Myocyte (in vitro differentiated cells): ENCODE measurements at regions not wholly inside any gene's neighbourhood (a gene's known extent, or its start where the extent isn't known, plus 50 kb on each side); places are given as distances from the start of the nearest gene placed in this dataset.
A peak's percentile ranks its signal among the peaks of the same experiment; 100 is the strongest.

Experiments used
- DNase-seq: peaks from one replicate; pipeline ENCODE4 v3.0.0-alpha.2; 2012; ENCODE audit warnings: low read depth

- DNase-seq = peak; percentile 47
Observed at GRCh38 chr11:23233075-23233474, 372.8 kb upstream of the CCDC179 start.

DNA sequence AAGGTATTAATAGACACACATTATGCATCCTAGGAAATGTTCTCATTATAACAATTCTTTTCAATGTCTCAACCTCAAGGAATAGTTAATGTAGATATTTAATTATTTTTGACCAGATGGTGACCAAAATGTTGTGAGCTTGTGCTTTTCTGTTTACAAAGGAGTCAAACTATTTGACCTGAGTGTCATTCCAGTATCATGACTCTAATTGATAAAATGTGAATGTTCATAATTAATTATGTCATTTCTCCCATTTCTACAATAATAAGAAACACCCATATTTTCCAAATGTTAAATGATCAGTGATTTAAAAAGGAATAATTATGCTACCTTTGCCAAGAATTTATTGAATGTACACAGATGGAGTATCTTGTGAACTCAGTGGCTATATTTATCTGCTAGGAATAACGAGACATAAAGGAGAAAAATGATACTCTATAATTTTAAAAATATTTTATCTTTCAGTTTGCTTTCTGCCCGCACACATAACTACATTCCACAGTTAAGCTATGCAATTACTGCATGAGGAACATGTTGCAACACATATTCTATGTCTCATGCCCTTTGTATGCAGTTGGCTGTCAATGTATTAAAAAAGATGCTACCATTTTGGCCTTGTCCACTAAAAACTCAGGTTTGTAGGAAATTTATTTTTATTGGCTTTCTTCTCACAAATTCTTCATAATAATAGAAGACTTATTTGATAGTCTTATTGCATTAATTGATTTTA, 376.7 kb upstream of the CCDC179 start:
- DNase-seq = no peak

- peak; percentile 12 for DNase-seq
Observed at GRCh38 chr11:23252426-23252825, 392.2 kb upstream of the CCDC179 start.

DNA sequence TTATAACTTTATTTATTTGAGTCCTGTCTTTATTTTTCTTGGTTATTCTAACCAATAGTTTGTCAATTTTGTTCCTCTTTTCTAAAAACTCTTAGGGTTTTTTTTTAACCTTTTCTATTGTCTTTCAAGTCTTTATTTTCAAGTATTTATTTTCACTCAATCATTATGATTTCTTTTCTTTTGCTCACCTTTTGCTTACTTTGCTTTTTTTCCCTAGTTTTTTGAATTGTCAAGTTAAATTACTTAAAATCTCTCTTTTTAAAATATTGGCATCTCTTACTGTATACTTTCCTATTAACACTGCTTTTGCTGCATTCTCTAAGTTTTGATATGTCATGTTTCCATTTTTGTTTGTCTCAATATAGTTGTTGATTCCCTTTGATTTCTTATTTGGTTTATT, 396.8 kb upstream of the CCDC179 start:
- no peak for DNase-seq

GRCh38 chr11:23257556-23257955, 397.3 kb upstream of the CCDC179 start:
- no peak for DNase-seq

DNA sequence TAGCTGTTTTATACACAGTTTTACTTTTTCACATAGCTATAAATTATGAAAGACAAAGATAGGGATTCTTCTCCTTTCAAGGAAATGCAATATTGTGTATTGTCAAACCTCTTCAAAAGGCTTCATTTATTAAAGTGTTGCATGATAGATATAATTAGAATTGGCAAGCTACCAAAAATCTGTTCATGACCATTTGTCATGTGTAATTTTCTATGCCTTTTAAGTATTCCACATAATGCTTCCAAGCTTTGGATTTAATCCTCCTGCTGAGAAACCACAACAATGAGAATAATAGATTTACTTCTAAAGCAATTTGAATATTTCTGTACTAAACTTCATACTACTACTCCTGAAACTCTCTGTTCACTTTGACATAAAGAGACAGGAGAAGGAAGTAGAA, 403.2 kb upstream of the CCDC179 start:
- peak; percentile 68 for DNase-seq

- DNase-seq = no peak
Observed at GRCh38 chr11:23272095-23272494, 411.8 kb upstream of the CCDC179 start.

GRCh38 chr11:23278121-23278520, 417.8 kb upstream of the CCDC179 start:
- DNase-seq = no peak

DNA sequence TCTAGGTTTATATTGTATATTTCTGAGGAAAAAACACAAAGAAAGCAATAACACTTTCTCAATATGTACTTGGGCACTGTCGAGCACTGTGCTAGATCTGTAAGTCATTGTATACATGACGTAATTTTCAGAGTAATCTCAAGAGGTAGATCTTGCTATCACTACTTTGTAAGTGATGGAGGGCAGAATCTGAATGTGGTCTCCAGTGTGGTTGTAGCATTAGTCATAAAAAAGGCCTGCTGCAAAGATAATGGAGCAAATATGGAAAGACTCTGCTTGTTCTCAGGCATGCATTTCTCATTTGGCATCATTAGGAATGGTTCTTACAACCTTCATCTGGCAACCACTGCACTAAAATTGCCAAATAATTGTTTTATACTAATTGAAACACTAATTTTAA, 419.8 kb upstream of the CCDC179 start:
- DNase-seq = peak; percentile 34

DNA sequence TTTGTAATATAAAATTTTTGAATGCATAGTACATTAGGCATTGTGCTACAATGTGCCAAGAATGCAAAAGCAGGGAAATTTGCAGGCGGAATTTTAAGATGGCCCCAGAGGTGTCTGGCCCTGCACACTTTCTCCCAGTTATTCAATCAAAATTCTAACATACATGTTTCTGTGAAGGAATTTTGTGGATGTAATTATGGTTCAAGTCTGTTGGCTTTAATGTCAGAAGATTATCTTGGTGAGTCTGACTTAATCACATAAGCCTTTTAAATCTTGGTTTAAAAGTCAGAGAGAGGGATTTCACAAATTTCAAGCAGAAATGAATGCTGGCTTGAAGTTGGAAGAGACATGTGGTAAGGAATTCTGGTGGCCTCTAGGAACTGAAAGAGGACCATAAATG, 423.4 kb upstream of the CCDC179 start:
- DNase-seq = no peak

DNA sequence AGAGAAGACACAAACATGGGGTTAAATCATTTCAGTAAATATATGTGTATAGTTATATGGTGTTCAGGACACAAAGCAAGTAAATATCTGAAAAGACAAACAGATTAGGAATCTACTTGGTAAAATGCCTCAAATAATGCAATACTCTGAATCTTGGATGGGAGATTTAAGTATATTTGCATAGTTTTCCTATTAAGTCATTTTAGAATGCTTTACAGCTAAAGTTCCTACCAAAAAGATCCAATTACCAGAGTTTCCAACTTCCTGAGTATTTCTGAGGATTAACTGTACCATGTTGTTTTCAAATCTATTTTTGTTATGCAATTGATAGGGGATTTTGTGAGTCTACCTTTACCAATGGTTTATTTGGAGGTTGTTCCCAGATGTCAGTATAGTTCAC, 424.4 kb upstream of the CCDC179 start:
- DNase-seq = no peak

- DNase-seq = no peak
Observed at GRCh38 chr11:23288003-23288783, 427.9 kb upstream of the CCDC179 start.

DNA sequence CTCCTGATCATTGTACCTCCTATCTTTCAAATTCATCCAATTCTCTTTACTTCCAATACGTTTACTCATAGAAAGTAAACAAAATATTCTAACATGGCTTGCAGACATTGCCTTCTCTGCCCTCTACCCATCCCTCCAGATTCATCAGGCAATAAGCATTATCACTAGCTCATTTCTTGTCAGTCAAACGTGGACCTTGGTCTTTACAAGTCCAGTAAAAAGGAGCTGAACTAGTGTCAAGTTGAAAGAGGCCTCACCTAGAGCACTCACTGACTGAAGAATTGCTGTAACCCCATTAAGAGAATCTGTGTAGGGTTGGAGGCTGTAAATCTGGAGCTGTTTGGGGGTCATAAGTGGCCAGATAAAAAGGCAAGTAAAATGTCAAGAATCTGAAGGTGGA, 435.0 kb upstream of the CCDC179 start:
- DNase-seq = no peak

- DNase-seq = no peak
Observed at GRCh38 chr11:23308041-23308440, 447.8 kb upstream of the CCDC179 start.

- peak; percentile 10 for DNase-seq
Observed at GRCh38 chr11:23310276-23310675, 450.0 kb upstream of the CCDC179 start.

- DNase-seq = peak; percentile 31
Observed at GRCh38 chr11:23311986-23312940, 452.0 kb upstream of the CCDC179 start.

DNA sequence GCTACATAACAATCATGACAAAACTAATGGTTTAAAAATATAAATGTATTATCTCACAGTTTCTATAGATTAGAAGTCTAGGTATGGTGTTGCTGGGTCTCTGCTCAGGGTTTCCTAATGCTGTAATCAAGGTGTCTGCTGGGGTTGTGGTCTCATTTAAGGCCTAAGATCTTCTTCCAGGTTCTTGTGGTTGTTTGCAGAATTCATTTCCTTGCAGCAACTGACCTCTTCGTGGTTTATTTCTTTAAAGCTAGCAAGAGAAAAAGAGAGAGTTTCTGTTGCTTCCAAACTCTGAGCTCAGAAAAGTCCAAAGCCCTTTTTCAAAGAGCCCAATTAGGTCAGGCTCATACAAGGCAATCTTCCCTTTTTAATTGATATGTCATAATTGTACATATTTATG, 452.7 kb upstream of the CCDC179 start:
- DNase-seq = peak; percentile 33

DNA sequence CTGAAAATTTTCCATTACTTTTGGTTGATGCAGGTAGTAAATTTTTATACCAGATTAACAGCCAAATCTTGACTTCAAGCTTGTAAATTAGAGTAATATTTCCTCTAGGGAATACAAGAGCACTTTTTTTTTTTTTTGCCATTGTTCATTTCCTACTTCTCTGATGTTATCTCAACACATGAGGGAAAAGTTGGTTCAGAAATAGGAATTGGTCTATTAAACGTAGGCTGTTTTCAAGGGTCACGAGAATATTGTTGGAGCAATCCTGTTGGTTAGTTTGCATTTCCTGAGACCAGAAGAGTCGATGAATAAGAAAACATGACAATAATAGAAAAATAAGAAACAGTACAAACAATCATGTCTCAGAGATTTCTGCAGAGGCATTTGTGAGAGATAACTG, 453.9 kb upstream of the CCDC179 start:
- no peak for DNase-seq

DNA sequence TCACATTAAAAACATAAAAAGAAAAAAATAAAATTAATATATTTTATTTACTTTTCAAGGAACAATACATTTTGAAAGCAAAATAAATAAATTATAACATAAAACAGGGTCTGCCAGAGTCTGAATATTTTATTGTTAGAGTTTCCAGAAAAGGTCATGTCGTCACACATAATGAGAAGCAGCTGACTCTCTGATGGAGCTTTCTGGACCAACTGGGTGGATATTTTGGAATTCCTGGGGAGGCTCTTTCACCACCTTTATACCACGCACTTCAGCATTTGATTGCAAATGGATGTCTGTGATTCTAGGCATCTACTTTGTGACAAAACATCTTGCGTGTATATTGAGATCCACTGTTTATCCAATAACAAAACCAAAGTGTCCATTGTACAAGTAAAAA, 455.0 kb upstream of the CCDC179 start:
- no peak for DNase-seq

- DNase-seq = no peak
Observed at GRCh38 chr11:23317816-23318215, 457.5 kb upstream of the CCDC179 start.

DNA sequence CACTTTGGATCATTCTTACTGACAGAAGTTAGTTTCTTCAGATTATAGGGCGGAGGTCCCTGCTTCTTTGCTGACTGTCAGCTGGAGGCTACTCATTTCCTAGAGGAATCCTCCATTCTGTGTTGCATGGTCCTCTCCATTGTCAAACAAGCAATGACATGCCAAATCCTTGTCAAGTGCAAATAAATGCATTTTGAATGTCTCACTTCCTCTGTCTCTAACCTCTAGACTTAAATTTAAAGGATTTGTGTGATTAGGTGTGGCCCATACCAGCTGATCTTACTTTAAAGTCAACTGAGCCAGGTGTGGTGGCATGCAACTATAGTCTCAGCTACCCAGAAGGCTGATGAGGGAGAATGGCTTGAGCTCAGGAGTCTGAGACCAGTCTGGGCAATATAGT, 458.4 kb upstream of the CCDC179 start:
- DNase-seq = no peak

DNA sequence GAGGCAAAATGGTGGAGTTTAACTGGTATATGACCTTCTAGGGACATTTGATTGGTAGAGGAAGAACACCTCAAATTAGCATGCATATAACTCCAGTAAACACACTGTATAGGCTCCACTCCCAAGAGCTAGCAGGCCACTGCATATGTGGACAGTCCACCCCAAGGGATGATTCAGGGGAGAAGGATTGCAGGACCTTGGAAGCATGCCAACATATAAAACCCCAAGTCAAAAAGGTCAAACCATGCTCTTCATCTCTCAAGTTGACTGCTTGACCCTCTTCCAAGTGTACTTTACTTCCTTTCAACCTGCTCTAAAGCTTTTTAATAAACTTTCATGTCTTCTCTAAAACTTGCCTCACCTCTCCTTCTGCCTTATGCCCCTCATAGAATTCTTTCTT, 459.9 kb upstream of the CCDC179 start:
- DNase-seq = peak; percentile 27
